VCaP (cell line): ENCODE measurements at regions not wholly inside any gene's neighbourhood (a gene's known extent, or its start where the extent isn't known, plus 50 kb on each side); places are given as distances from the start of the nearest gene placed in this dataset.
"Not testable (repeated sequence)": the region's sequence is repeated elsewhere in the genome, so short reads cannot be mapped to it uniquely, and the experiment has no call there.

ENCODE experiments used
- H3K27ac ChIP-seq: fragments of 450-650 bp; 2 replicates; pipeline ENCODE4 v1.5.1; 2017
- CTCF ChIP-seq: fragments of 450-650 bp; conservative IDR thresholded peaks from 2 replicates; pipeline ENCODE4 v1.5.1; 2017; ENCODE audit warnings: mild to moderate bottlenecking, moderate library complexity

GRCh38 chr7:81449105-81449504 lies 320.7 kb downstream of the HGF start:
- H3K27ac ChIP-seq: no peak overlapping the region
- no peak for TF ChIP-seq CTCF

GRCh38 chr7:81447351-81447952 lies 322.4 kb downstream of the HGF start:
- peak; percentile 82 for TF ChIP-seq CTCF
- no peak overlapping the region for H3K27ac ChIP-seq

GRCh38 chr7:81446212-81446611 lies 323.6 kb downstream of the HGF start:
- TF ChIP-seq CTCF: no peak
- no peak overlapping the region for H3K27ac ChIP-seq

- no peak overlapping the region for H3K27ac ChIP-seq
- TF ChIP-seq CTCF: no peak
Measured at GRCh38 chr7:81445462-81445861, 324.4 kb downstream of the HGF start.

GRCh38 chr7:81441750-81442149 lies 328.1 kb downstream of the HGF start:
- no peak for TF ChIP-seq CTCF
- no peak overlapping the region for H3K27ac ChIP-seq

- no peak for TF ChIP-seq CTCF
- no peak overlapping the region for H3K27ac ChIP-seq
Measured at GRCh38 chr7:81439591-81439990, 330.3 kb downstream of the HGF start.

GRCh38 chr7:81437160-81437559 lies 332.7 kb downstream of the HGF start:
- H3K27ac ChIP-seq: not testable (repeated sequence)

GRCh38 chr7:81433692-81434331 lies 336.0 kb downstream of the HGF start:
- TF ChIP-seq CTCF: no peak
- no peak overlapping the region for H3K27ac ChIP-seq
